Uterus (tissue), 3 donors: ENCODE measurements at regions not wholly inside any gene's neighbourhood (a gene's known extent, or its start where the extent isn't known, plus 50 kb on each side); places are given as distances from the start of the nearest gene placed in this dataset.

ENCODE experiments used
- DNase-seq, 2 donors: peaks; one replicate each; pipeline ENCODE4 v3.0.0-alpha.2; 2019 to 2020
- H3K27ac ChIP-seq, 2 donors: fragments of 200-600 bp; sonication (generic); 1 replicate in 1 of 2; 2 replicates in 1 of 2; pipeline ENCODE4 v1.5.1; 2016 to 2018
- H3K27me3 ChIP-seq, 2 donors: fragments of 200-600 bp; sonication (generic); one replicate each; pipeline ENCODE4 v1.5.1; 2018 to 2019; ENCODE audit warnings: control low read depth in 1 of 2
- H3K36me3 ChIP-seq, 2 donors: fragments of 200-600 bp; sonication (generic); one replicate each; pipeline ENCODE4 v1.5.1; 2019; ENCODE audit warnings: control low read depth in 1 of 2
- H3K4me1 ChIP-seq, 2 donors: fragments of 200-600 bp; sonication (generic); one replicate each; pipeline ENCODE4 v1.5.1; 2018 to 2019; ENCODE audit warnings: control low read depth in 1 of 2
- H3K4me3 ChIP-seq, 2 donors: fragments of 200-600 bp; sonication (generic); 1 replicate in 1 of 2; 2 replicates in 1 of 2; pipeline ENCODE4 v1.5.1; 2018 to 2019; ENCODE audit warnings: mild to moderate bottlenecking in 1 of 2
- H3K9me3 ChIP-seq, 2 donors: fragments of 200-600 bp; sonication (generic); one replicate each; pipeline ENCODE4 v1.5.1; 2019; ENCODE audit warnings: control low read depth in 1 of 2
- CTCF ChIP-seq, 4 experiments: fragments of 200-600 bp in 2 of 4; fragments of 450-650 bp in 2 of 4; sonication (generic) in 2 of 4; IDR thresholded peaks; one replicate each; pipeline ENCODE4 v1.5.1; 2016 to 2019; ENCODE audit warnings: antibody characterized with exemption in 4 of 4, mild to moderate bottlenecking in 2 of 4, moderate library complexity in 1 of 4
- POLR2A ChIP-seq, 2 donors: fragments of 450-650 bp; IDR thresholded peaks; one replicate each; pipeline ENCODE4 v1.6.1; 2016; ENCODE audit warnings: antibody characterized with exemption in 2 of 2, mild to moderate bottlenecking in 1 of 2, moderate library complexity in 1 of 2
- intact Hi-C: fragments of 100-400 bp; cut with DNase I; formaldehyde crosslinking; loops from one replicate; pipeline ENCODE4 v1.15.1; 2023; ENCODE audit warnings: low total_unique reads
- donor health status: DM: yes; HTN: yes; CAD: no.

GRCh38 chr6:80449726-80450125 is 343.3 kb downstream of the BCKDHB start:
- DNase-seq: no peak
- no peak for TF ChIP-seq POLR2A (IDR thresholded peaks at IDR 0.05)
- no peak for TF ChIP-seq CTCF (IDR thresholded peaks at IDR 0.05)
- intact Hi-C loops: no loop called here

GRCh38 chr6:80446454-80447045 is 340.1 kb downstream of the BCKDHB start:
- H3K9me3 ChIP-seq: peaks cover 0 to 3% of the 10 kb centered on the region in 2 donors
- TF ChIP-seq CTCF (IDR thresholded peaks at IDR 0.05) (no peak), POLR2A (IDR thresholded peaks at IDR 0.05) (no peak)
- no peaks in the 10 kb centered on the region for H3K36me3 ChIP-seq
- H3K4me1 ChIP-seq: no peaks in the 10 kb centered on the region
- H3K27me3 ChIP-seq: no peaks in the 10 kb centered on the region
- intact Hi-C loops: no loop called here
- no peak for DNase-seq
- H3K27ac ChIP-seq: no peak overlapping the region
- H3K4me3 ChIP-seq: no peak overlapping the region

More at GRCh38 chr6:80449726-80450125, 343.3 kb downstream of the BCKDHB start:
- Histone ChIP-seq H3K9me3 (peaks cover 0 to 3% of the 10 kb centered on the region in 2 donors), H3K4me1 (no peaks in the 10 kb centered on the region), H3K36me3 (no peaks in the 10 kb centered on the region), H3K27me3 (no peaks in the 10 kb centered on the region), H3K4me3 (no peak overlapping the region), H3K27ac (no peak overlapping the region)

GRCh38 chr6:80445751-80446150 is 339.3 kb downstream of the BCKDHB start:
- DNase-seq: no peak
- Histone ChIP-seq H3K9me3 (peaks cover 0 to 3% of the 10 kb centered on the region in 2 donors), H3K36me3 (no peaks in the 10 kb centered on the region), H3K4me3 (no peak overlapping the region), H3K27ac (no peak overlapping the region), H3K4me1 (no peaks in the 10 kb centered on the region), H3K27me3 (no peaks in the 10 kb centered on the region)
- TF ChIP-seq CTCF (IDR thresholded peaks at IDR 0.05) (no peak), POLR2A (IDR thresholded peaks at IDR 0.05) (no peak)
- intact Hi-C loops: no loop called here

- H3K36me3 ChIP-seq: no peaks in the 10 kb centered on the region
- DNase-seq: no peak
- no peak overlapping the region for H3K27ac ChIP-seq
- TF ChIP-seq POLR2A (IDR thresholded peaks at IDR 0.05) (no peak), CTCF (IDR thresholded peaks at IDR 0.05) (no peak)
- H3K27me3 ChIP-seq: no peaks in the 10 kb centered on the region
- intact Hi-C loops: no loop called here
- H3K4me3 ChIP-seq: no peak overlapping the region
- H3K4me1 ChIP-seq: no peaks in the 10 kb centered on the region
- H3K9me3 ChIP-seq: peaks cover 0 to 3% of the 10 kb centered on the region in 2 donors
These were observed 335.9 kb downstream of the BCKDHB start for GRCh38 chr6:80442366-80442765.

GRCh38 chr6:80441131-80441530 is 334.7 kb downstream of the BCKDHB start:
- DNase-seq: no peak
- no peaks in the 10 kb centered on the region for H3K4me1 ChIP-seq
- H3K27me3 ChIP-seq: no peaks in the 10 kb centered on the region
- H3K4me3 ChIP-seq: no peak overlapping the region
- H3K36me3 ChIP-seq: no peaks in the 10 kb centered on the region
- no peak overlapping the region for H3K27ac ChIP-seq
- intact Hi-C loops: no loop called here
- H3K9me3 ChIP-seq: peaks cover 0 to 3% of the 10 kb centered on the region in 2 donors
- TF ChIP-seq POLR2A (IDR thresholded peaks at IDR 0.05) (no peak), CTCF (IDR thresholded peaks at IDR 0.05) (no peak)
